DMS53 (cell line): ENCODE measurements at regions not wholly inside any gene's neighbourhood (a gene's known extent, or its start where the extent isn't known, plus 50 kb on each side); places are given as distances from the start of the nearest gene placed in this dataset.
"Not testable (repeated sequence)": the region's sequence is repeated elsewhere in the genome, so short reads cannot be mapped to it uniquely, and the experiment has no call there.

Experiments
- DNase-seq: peaks from one replicate; lab custom pipeline; 2025; lab: John Stamatoyannopoulos, UW

- DNase-seq: no peak
Measured at GRCh38 chr1:196160066-196160795, 448.0 kb downstream of the KCNT2 start.

DNA sequence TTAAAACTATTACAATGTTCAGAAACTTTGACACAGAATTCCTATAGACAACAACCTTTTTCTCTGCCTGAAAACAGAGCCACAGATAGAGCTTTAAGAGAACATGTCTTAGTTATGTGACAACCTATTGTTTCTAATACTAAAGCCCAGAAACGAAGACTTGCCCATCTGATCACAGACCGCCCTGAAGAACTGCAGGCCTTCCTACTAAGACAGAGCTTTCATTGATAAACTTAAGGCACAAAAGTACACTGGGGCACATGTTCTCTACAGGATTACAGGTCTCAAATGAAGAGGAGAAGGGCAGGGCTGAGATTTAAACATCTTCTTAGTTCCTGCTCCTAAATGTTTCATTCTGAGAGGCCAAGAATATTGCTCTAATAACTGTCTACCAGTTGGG, 452.7 kb downstream of the KCNT2 start:
- no peak for DNase-seq

DNA sequence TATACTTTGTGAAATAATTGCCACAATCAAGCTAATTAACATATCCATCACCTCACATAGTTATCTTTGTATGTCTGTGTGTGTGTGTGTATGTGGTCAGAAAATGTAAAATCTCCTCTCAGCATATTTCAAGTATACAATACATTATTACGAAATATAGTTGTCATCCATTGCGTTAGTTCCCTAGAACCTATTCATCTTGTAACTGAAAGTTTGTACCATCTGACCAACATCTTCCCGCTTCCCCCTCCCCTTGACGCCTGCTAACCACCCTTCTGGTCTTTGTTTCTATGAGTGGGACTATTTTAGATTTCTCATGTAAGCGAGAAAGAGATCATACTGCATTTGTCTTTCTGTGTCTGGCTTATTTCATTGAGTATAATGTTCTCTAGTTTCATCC, 455.3 kb downstream of the KCNT2 start:
- no peak for DNase-seq

DNA sequence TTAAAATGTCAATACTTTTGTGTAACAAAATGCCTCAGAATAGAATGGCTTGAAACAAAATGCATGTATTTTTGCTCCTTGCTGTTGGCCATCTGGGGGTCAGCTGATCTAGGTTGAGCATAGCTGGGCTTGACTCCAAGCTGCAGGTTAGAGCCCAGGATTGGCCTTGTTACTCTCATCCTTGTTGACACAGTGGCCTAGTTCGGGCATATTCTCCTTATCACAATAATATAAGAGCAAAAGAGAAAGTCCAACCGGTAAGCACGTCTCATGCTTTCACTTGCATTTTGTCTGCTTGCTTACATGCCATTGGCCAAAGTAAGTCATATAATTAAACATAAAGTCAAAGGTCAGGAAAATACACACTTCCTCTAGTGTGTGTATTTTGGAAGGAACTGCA, 456.2 kb downstream of the KCNT2 start:
- peak; percentile 41 for DNase-seq

DNA sequence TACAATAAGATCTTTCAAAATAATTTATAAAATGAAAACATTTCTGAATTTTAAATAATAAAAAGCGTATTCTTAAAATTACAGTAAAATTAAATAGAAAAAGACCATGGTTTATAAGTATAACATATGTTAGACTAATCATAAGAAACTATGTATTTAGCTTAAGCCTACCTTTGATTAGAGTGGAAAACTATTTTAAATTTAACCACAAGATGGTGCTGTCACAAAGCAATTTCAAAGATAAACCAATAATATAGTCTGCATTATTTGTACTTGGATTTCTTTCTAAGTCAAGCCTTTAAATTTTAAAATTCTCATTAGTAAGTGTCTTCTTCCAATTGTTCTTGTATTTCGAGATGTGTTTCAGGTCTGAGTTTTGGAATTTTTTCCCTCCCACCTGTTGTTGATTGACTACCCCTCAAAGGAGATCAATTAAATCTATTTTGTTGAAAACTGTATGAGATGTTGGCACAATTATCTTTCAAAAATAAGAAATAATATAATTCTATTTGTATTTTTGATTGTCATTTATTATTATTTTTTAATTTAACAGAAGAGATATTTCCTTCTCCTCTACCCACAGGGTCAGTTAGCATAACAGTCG, 459.8 kb downstream of the KCNT2 start:
- DNase-seq: peak; percentile 60

DNA sequence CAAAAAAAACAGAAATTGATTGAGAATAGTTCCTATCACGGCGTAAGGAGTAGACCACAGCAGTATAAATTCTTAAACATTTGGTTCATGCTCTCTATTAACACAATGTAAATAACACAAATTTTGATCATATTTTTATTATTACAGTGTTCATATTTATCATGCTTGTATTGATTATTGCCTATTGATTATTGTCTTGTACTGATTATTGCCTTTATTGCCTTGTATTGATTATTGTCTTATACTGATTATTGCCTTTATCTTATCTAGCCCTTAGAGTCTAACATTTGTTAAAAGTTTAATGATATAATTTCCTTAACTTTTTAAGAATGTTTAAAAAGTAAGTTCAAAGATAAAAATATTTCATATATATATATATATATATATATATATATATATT, 460.7 kb downstream of the KCNT2 start:
- DNase-seq: no peak

DNA sequence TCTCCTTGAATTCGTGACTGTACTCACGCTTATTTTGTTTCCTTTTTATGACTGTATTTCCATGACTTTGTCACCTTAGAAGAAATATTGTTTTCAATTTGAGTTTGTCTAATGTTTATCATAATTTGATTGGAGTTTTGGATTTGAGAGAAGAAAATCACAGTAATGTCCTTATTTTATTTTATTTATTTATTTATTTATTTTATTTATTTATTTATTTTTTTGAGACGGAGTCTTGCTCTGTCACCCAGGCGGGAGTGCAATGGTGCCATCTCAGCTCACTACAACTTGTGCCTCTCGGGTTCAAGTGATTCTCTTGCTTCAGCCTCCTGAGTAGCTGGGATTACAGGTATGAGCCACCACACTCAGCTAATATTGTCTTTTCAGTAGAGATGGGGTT, 463.1 kb downstream of the KCNT2 start:
- DNase-seq: not testable (repeated sequence)

GRCh38 chr1:196144588-196144987, 463.7 kb downstream of the KCNT2 start:
- DNase-seq: no peak

DNA sequence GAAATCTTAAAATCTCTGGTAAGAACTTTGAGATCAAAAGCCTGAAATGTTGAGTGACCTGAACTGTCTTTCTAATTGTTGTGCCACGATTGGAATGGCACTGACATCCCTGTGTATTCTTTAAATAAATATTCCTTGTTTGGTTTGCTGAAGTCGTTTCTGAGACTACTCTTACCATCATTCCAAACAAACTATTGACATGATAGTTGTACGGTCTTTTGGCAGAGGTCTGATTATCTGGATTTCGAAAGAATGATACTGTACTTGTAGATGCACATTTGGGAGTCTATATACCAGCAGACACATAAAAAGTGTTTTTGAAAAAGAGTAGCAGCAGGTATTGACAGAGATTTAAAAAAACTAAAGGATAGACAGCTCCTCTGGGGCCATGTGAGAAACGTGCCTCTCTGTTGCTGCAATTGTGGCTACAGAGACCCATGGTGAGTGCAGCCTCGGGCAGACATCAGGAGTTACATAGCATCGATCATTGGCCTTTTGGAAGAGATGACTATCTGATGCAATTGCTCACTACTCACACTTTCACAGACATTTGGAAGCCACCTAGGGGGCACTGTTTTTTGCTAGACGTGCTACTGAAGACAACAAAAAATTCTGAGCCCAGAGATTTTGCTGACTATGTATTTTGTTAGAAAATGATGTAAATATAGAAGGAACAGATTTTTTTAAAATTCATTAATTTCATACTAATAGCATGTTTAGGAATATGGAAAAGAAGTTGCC, 464.5 kb downstream of the KCNT2 start:
- peak; percentile 8 for DNase-seq

DNA sequence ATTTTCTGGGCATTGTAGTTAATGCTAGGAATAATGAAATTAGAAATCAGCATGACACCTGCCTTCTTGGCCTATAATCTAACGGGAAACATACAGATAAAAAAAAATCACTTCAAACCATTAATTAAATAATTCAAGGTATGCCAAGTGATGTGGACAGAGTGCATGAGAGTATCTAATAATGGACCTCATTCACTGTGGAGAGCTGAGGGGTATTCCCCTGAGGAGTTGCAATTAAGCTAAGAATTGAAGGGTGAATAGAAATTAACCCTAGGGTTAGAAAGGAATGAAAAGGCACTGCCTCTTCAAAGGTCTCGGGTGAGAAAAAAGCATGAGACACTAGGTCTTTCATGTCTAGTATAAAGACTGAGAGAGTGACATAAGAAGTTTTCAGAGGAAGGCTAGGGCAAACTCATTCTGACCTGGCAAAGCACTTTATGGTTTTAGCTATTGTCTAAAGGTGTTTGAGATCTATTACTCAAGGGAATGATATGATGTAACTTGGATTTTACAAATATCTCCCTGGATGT, 466.1 kb downstream of the KCNT2 start:
- DNase-seq: no peak

DNA sequence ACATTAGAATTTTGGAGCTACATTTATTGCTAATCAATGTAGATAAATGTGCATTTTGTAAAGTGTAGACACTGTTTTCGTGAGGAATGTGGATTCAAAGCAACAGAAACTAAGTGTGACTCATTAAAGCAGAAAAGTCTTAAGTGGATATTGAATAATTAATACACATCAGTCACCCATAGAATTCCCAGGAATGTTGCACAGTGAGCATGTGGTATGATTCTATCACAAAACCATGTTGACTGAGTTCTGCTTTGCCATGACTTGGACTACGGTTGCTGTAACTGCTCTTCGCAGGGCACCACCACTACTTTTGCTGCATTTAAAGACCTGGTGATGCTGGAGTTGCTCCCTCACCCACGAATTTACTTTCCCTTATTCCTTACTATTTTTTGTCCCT, 471.8 kb downstream of the KCNT2 start:
- no peak for DNase-seq

DNA sequence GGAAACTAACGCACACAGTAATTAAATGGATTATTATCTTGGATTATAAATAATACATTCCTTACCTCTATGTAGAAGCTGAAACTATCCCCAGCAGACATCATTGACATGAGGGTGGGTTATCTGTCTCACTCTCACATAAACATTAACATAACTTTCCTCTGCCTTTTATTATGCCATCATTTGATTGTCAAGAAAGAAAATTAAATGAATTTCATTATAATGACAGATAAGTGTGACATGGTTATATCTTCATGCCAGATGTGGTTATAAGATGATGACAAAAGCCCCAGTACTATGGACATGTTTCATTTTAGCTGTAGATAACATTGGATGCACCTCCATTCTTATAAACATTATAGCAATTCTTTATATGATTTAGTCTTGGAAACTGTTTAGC, 476.5 kb downstream of the KCNT2 start:
- DNase-seq: no peak

DNA sequence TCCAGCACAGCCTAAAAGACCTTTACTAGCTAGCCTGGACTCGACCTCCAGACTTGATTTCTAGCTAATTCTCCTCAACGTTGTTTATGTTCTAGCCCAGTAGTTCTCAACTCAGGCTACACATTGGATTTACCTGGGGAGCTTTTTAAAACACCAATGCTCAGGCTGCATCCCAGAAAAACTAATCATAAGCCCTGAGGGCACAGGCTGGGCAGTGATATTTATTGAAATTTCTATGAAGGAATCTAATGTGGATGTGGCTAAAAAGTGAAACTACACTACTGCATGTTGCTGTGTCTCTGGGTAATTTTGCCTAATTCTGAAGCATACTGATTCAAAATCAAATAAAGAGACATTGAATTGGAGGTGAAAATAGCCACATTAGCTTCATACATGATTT, 479.4 kb downstream of the KCNT2 start:
- DNase-seq: no peak

DNA sequence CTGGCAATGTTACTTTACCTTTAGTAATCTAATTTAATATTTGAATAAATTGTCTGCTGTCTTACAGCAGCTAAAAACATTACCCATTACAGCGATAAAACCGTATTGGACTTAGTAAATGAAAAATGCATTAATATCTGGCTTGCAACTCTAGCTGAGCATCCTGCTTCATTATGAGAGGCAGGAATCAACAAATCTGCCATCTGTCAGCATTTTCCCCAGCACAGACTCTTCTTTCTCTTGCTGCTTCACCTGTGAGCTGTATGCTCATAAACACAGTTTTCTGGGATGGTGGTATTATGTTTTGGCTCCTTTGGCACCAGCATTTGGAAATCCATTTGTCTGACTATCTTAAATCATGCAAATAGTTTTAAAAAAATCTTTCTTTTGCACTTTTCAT, 487.1 kb downstream of the KCNT2 start:
- DNase-seq: no peak

GRCh38 chr1:196115646-196116045, 492.6 kb downstream of the KCNT2 start:
- DNase-seq: peak; percentile 9

- DNase-seq: no peak
Measured at GRCh38 chr1:196114193-196114592, 494.0 kb downstream of the KCNT2 start.

DNA sequence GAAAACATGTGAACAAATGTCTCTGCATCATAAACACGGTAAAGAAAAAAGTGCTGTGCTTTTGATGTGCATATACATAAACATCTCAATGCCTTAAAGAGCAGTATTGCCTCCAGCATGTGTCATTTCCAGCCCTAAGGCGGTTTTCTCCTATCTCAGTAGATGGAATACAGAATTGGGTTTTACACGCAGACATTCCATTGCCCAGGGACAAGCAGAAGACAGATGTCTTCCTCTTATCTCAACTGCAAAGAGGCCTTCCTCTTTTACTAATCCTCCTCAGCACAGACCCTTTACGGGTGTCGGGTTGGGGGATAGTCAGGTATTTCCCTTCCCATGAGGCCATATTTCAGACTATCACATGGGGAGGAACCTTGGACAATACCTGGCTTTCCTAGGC, 499.2 kb downstream of the KCNT2 start:
- DNase-seq: not testable (repeated sequence)

GRCh38 chr1:196105901-196106300, 502.3 kb downstream of the KCNT2 start:
- no peak for DNase-seq

GRCh38 chr1:196102826-196103225, 505.4 kb downstream of the KCNT2 start:
- DNase-seq: no peak

DNA sequence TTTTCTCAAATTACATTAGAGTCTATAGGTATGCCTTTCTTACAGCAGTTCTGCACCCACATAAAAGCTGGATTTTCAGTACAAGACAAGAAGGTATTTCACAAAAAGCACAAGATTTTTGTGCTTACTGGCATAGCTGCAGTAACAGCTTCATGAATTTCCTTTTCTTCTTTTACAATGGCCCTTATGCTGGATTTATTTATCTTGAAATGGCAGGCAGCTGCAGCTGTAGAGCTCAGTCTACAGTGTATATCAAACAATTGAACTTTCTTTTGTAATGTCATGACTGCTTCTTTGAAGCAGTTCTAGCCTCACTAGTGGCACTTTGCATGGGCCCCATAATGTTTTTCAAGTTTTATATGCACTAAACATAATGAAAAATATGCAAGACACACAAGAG, 510.2 kb downstream of the KCNT2 start:
- DNase-seq: peak; percentile 23

DNA sequence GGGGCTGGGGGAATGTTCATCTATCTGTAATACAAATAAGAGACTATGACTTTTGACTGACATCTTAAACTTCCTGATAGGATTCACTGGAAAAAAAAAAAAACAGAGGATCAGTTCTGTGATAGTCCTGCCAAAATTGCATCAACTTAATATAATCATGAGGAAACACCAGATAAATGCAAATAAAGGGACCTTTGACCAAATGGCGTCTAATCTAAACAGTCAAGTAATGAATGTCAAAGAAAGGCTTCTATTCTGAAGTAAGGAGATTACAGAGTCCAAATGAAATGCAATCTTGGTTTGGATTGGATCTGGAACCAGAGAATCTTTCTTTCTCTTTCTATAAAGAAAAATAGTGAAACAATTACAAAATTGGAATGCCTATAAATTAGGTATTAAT, 513.4 kb downstream of the KCNT2 start:
- no peak for DNase-seq

- DNase-seq: no peak
Measured at GRCh38 chr1:196091397-196092135, 516.7 kb downstream of the KCNT2 start.
